K562 (cell line): ENCODE measurements at regions not wholly inside any gene's neighbourhood (a gene's known extent, or its start where the extent isn't known, plus 50 kb on each side); places are given as distances from the start of the nearest gene placed in this dataset.
A peak's percentile ranks its signal among the peaks of the same experiment; 100 is the strongest.

Source experiments
- ATAC-seq: fragments of 200-7000 bp; cut with Tn5 transposase; 3 replicates; pipeline ENCODE4 v1.9.1; 2020; ENCODE audit warnings: moderate library complexity
- BruUV-seq: library from RNA; stranded (reverse); fragments of 400-500 nt; replicated peaks from 2 replicates; lab custom pipeline; 2021; lab: Mats Ljungman, UMichigan
- CTCF ChIA-PET: fragments of 300-600 bp; formaldehyde crosslinking; extraction: SDS; loops from one replicate; lab custom pipeline; 2021; ENCODE audit warnings: low intra/inter-chr PET ratio; lab: Yijun Ruan, JAX
- POLR2A ChIA-PET: fragments of 300-600, 350-650 bp; sonication (Branson Sonifier 250); formaldehyde crosslinking; extraction: SDS; loops from one replicate; lab custom pipeline; 2021; ENCODE audit warnings: antibody characterized with exemption, inconsistent platforms; lab: Yijun Ruan, JAX
- DNase-seq, 4 experiments: peaks; one replicate each; pipeline versions ENCODE4 v3.0.0 to v3.0.0-alpha.2; 2011 to 2018; ENCODE audit warnings: low spot score in 3 of 4, mixed read lengths in 3 of 4; ENCODE audit errors: extremely low read depth in 1 of 4
- FAIRE-seq: peaks from 2 replicates; lab custom pipeline; 2011; peaks lifted over from hg19 to GRCh38; lab: Jason Lieb, UNC
- H2AFZ ChIP-seq: 2 replicates; pipeline ENCODE4 v1.6.0; 2011; ENCODE audit warnings: low read depth, low read length, control low read depth, inconsistent platforms
- H3K27ac ChIP-seq: fragments of 200-600 bp; 3 replicates; pipeline ENCODE4 v1.8.0; 2011; ENCODE audit warnings: low read depth, mild to moderate bottlenecking, control low read depth, inconsistent platforms, low read length, moderate library complexity, mixed read lengths; ENCODE audit errors: extremely low read depth
- H3K27me3 ChIP-seq, 2 experiments: fragments of 300-600 bp in 1 of 2; 2 replicates in 1 of 2; 3 replicates in 1 of 2; pipeline versions ENCODE4 v1.6.0 to v1.8.0; 2011; ENCODE audit warnings: inconsistent platforms in 2 of 2, low read length in 2 of 2, mild to moderate bottlenecking in 1 of 2, mixed read lengths in 1 of 2, moderate library complexity in 1 of 2; ENCODE audit not compliant: control insufficient read depth in 2 of 2, insufficient read depth in 2 of 2
- H3K36me3 ChIP-seq: fragments of 300-600 bp; 3 replicates; pipeline ENCODE4 v1.8.0; 2011; ENCODE audit warnings: mild to moderate bottlenecking, low read length, inconsistent platforms; ENCODE audit not compliant: control insufficient read depth, insufficient read depth
- H3K4me1 ChIP-seq, 2 experiments: fragments of 200-600 bp in 1 of 2; replicated peaks in 1 of 2; 2 replicates in 1 of 2; 3 replicates in 1 of 2; pipeline versions ENCODE4 v1.5.1 to v1.8.0; 2011; ENCODE audit warnings: inconsistent platforms in 2 of 2, low read length in 2 of 2, mild to moderate bottlenecking in 1 of 2, mixed read lengths in 1 of 2, moderate library complexity in 1 of 2; ENCODE audit not compliant: control insufficient read depth in 2 of 2, insufficient read depth in 2 of 2
- H3K4me2 ChIP-seq: 2 replicates; pipeline ENCODE4 v1.6.1; 2011; ENCODE audit warnings: low read length, control low read depth, inconsistent platforms, mixed read lengths; ENCODE audit not compliant: insufficient read depth
- H3K4me3 ChIP-seq: fragments of 200-600 bp; sonication (generic), shearing (Covaris generic); 2 replicates; pipeline ENCODE4 v1.5.1; 2016; ENCODE audit warnings: control low read depth, inconsistent platforms
- H3K79me2 ChIP-seq: fragments of 200-600 bp; 3 replicates; pipeline ENCODE4 v1.8.0; 2011; ENCODE audit warnings: low read length, inconsistent platforms; ENCODE audit not compliant: control insufficient read depth, insufficient read depth
- H3K9ac ChIP-seq, 2 experiments: 2 replicates each; pipeline versions ENCODE4 v1.6.0 to v1.6.1; 2011; ENCODE audit warnings: low read depth in 2 of 2, low read length in 2 of 2, control low read depth in 1 of 2, inconsistent platforms in 1 of 2, mild to moderate bottlenecking in 1 of 2, mixed read lengths in 1 of 2; ENCODE audit not compliant: insufficient read depth in 1 of 2
- H3K9me1 ChIP-seq: one replicate; pipeline ENCODE4 v1.6.0; 2011; ENCODE audit warnings: inconsistent platforms, mild to moderate bottlenecking, low read length, moderate library complexity; ENCODE audit not compliant: control insufficient read depth, insufficient read depth
- H3K9me3 ChIP-seq: replicated peaks from 2 replicates; pipeline ENCODE4 v1.5.1; 2011; ENCODE audit warnings: low read depth, low read length, inconsistent platforms; ENCODE audit not compliant: control insufficient read depth, insufficient read depth
- H4K20me1 ChIP-seq: replicated peaks from 2 replicates; pipeline ENCODE4 v1.6.1; 2011; ENCODE audit warnings: low read length, inconsistent platforms, mixed read lengths; ENCODE audit not compliant: control insufficient read depth, insufficient read depth
- CTCF ChIP-seq, 3 experiments: IDR thresholded peaks in 2 of 3; conservative IDR thresholded peaks in 1 of 3; 2 replicates each; pipeline ENCODE4 v1.5.1; 2011 to 2012; ENCODE audit warnings: low read length in 3 of 3, mild to moderate bottlenecking in 3 of 3, control low read depth in 2 of 3, improper control_type of control experiment in 1 of 3, inconsistent platforms in 1 of 3, low read depth in 1 of 3, mixed read lengths in 1 of 3, moderate library complexity in 1 of 3; ENCODE audit not compliant: insufficient read depth in 2 of 3
- KAT2B ChIP-seq: IDR thresholded peaks from one replicate; pipeline ENCODE4 v1.6.1; 2012; ENCODE audit warnings: low read depth, mild to moderate bottlenecking, control low read depth, inconsistent platforms, low read length, moderate library complexity
- RAD21 ChIP-seq, 2 experiments: fragments of 250-450 bp in 1 of 2; fragments of 450-650 bp in 1 of 2; sonication (Bioruptor Pico) in 1 of 2; formaldehyde crosslinking in 1 of 2; IDR thresholded peaks in 1 of 2; conservative IDR thresholded peaks in 1 of 2; 2 replicates each; pipeline versions ENCODE4 v1.4.0 to v1.8.0; 2020 to 2022; ENCODE audit warnings: mild to moderate bottlenecking in 2 of 2, moderate library complexity in 1 of 2
- REST ChIP-seq, 2 experiments: fragments of 450-650 bp; formaldehyde crosslinking in 1 of 2; IDR thresholded peaks; 2 replicates each; pipeline versions ENCODE4 v1.4.0 to v1.6.1; 2014 to 2020; ENCODE audit warnings: mild to moderate bottlenecking in 2 of 2, borderline replicate concordance in 1 of 2, low read depth in 1 of 2
- ZNF165 ChIP-seq: fragments of 250-450 bp; sonication (Bioruptor Pico); IDR thresholded peaks from 2 replicates; pipeline ENCODE4 v1.4.0; 2020; ENCODE audit warnings: borderline replicate concordance
- whole genome bisulfite sequencing: fragments of 100-300 bp; shearing (Covaris generic); methylation state at CpG from one replicate; pipeline ENCODE4 v1.1.6; 2016; ENCODE audit warnings: low coverage, mixed read lengths; ENCODE audit not compliant: insufficient coverage; ENCODE audit errors: missing lambda C conversion rate; 5-methylcytosine and 5-hydroxymethylcytosine counted together
- in situ Hi-C: fragments of 300-500 bp; cut with MboI; formaldehyde crosslinking; loops from 4 replicates; pipeline ENCODE4 v1.15.0; 2018; ENCODE audit warnings: inconsistent platforms, mixed read lengths
- intact Hi-C: fragments of 100-400 bp; cut with micrococcal nuclease; formaldehyde crosslinking; loops from 2 replicates; pipeline ENCODE4 v1.14.2; 2022

GRCh38 chr3:177521305-177521704 lies 324.0 kb upstream of the TBL1XR1 start:
- no peak for FAIRE-seq
- POLR2A ChIA-PET = no interaction called here
- intact Hi-C loops (no loop called here), in situ Hi-C loops (no loop called here)
- H3K4me2 ChIP-seq = no peak overlapping the region
- CTCF ChIA-PET = interaction anchor here (0.6 kb wide), 1 partner anchor 144 kb away, joined by 3 read pairs; no protein-coding TSS in a partner anchor
- no peaks in the 10 kb centered on the region for H4K20me1 ChIP-seq
- no TSS peak for BruUV-seq
- no peaks in the 10 kb centered on the region for H3K9me1 ChIP-seq
- no peaks in the 10 kb centered on the region for H3K27me3 ChIP-seq
- no peaks in the 10 kb centered on the region for H3K79me2 ChIP-seq
- 38% methylated on average over 4 of the region's 8 CpGs for WGBS
- no peak for DNase-seq
- no peak overlapping the region for H2AFZ ChIP-seq
- no peak for TF ChIP-seq ZNF165 (CRISPR knock-in tag)
- TF ChIP-seq REST (IDR thresholded peaks at IDR 0.05; ENCODE audit: borderline replicate concordance) = 0 out of 2 replicates have a peak, but pooled peaks have one; percentile 8
- no peak for TF ChIP-seq REST (CRISPR knock-in tag; IDR thresholded peaks at IDR 0.05; ENCODE audit: low read depth)
- peak in 1 of 2 experiments; percentile 28; a peak in 2 of 4 replicates for TF ChIP-seq RAD21 (CRISPR knock-in tag; conservative IDR thresholded peaks at IDR 0.05 in 1 of 2, IDR thresholded peaks at IDR 0.05 in 1 of 2)
- 0 out of 6 replicates have a peak, but pooled peaks of 1 of the 3 experiments have one; percentile 9 for TF ChIP-seq CTCF (IDR thresholded peaks at IDR 0.05 in 2 of 3, conservative IDR thresholded peaks at IDR 0.05 in 1 of 3; ENCODE audit: insufficient read depth in 2 of 3, low read depth in 1 of 3, low read length in 3 of 3)
- TF ChIP-seq KAT2B = no peak
- H3K4me3 ChIP-seq = no peak overlapping the region
- 0 out of 3 replicates have a peak, but pooled peaks have one; percentile 47 for ATAC-seq
- no peaks in the 10 kb centered on the region for H3K9me3 ChIP-seq
- H3K4me1 ChIP-seq = peaks cover 0 to 3% of the 10 kb centered on the region in 2 experiments; a peak in 3 of 5 replicates
- no peak overlapping the region for H3K27ac ChIP-seq
- H3K36me3 ChIP-seq = no peaks in the 10 kb centered on the region
- H3K9ac ChIP-seq = no peak overlapping the region
